GM18868 (cell line): ENCODE measurements at regions not wholly inside any gene's neighbourhood (a gene's known extent, or its start where the extent isn't known, plus 50 kb on each side); places are given as distances from the start of the nearest gene placed in this dataset.
"Not testable (repeated sequence)": the region's sequence is repeated elsewhere in the genome, so short reads cannot be mapped to it uniquely, and the experiment has no call there.

Source experiments
- ATAC-seq: cut with Tn5 transposase; IDR thresholded peaks from one replicate; pipeline ENCODE4 v1.9.1; 2021; ENCODE audit warnings: mild to moderate bottlenecking, moderate library complexity; ENCODE audit not compliant: unreplicated experiment

DNA sequence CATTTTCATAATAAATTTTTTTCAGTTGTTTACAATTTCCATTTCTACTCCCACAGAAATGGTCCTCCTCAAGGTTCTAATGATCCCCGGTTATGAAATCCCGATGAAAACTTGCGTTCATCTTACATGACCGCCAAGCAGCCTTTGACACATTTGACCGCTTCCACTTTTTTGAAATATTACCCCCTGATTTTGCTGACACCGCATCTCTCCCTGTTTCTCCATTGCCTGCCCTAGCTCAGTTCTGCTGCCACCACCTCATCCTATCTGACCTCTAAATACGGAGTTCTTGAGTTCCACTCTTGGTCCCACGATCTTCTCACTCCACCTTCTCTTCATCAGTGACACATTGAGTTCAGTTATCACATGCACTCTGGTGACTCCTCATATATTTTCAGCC is 74.1 kb downstream of the SLC35B3 start:
- ATAC-seq = no peak

GRCh38 chr6:8352966-8353340 is 82.4 kb downstream of the SLC35B3 start:
- no peak for ATAC-seq

DNA sequence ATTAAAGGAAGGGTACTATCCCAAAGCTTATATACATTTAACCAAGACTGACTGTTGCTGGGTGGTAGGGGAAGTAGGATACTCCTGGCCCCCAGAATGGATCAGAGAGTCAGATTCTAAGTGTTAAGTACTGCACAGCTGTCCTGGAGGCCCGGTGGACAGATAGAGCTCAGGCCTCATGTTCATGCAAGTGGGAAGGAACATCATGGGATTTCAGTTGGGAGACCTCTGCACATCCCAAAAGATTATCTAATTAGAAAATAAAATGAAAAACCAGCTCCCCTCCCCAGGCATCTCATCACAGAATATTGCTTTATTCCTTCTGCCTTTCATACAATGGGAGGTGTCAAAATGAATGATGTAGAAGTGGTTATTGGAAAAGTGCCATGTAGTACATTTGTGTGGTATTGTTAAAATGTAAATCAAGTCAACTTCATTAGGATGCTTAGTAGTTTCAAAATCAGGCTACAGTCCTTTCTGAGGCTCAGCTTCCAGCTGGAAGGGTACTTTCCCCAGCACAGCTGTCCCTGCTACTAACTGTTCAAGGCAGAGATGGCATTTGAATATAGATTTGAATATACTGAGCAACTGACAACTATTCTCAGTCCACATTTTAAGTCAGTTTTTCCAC is 82.9 kb downstream of the SLC35B3 start:
- no peak for ATAC-seq

DNA sequence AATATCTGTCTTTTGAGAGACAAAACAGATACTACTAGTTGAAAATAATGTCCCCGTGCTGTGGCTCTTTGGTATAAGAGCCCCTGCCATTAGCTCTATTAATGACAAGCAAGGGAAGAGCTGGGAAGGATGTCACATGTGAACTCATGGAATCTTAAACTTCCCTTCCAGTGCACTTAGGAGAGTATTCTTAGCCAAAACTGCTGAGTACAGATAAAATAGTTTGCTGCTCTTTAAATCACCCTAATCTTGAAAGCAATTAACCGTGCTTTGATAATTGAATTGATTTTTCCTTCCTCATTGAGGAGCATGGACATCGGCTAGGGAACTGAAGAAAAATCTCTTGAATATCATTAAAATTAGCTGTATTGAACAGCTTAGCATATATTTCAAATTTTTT is 91.7 kb downstream of the SLC35B3 start:
- no peak for ATAC-seq

DNA sequence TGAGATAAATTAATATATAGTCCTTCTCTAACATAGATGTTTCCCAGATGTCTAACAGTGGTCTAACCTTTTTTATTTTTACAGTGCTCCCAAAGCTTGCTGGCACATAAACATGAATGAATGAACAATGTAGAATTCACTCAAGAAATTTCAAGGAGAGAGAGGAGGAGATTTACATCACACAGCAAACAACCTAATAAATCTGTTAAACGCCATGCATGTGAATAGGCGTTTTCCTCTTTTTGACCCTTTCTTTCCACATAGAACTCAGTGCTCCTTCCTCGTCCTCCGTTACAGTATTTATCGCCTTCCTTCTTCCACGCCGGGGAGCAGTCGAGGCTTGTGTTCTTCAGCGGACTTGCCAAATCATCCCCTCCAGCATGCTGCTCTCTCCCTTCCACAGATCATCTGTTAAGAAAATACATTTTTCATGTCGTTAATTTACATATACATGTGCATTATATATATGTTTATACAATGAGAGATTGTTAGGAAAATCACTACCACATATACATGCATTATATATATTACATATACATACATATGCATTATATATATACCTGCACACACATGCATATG is 93.0 kb downstream of the SLC35B3 start:
- ATAC-seq = no peak

- no peak for ATAC-seq
These were observed 98.2 kb downstream of the SLC35B3 start for GRCh38 chr6:8337147-8337546.

DNA sequence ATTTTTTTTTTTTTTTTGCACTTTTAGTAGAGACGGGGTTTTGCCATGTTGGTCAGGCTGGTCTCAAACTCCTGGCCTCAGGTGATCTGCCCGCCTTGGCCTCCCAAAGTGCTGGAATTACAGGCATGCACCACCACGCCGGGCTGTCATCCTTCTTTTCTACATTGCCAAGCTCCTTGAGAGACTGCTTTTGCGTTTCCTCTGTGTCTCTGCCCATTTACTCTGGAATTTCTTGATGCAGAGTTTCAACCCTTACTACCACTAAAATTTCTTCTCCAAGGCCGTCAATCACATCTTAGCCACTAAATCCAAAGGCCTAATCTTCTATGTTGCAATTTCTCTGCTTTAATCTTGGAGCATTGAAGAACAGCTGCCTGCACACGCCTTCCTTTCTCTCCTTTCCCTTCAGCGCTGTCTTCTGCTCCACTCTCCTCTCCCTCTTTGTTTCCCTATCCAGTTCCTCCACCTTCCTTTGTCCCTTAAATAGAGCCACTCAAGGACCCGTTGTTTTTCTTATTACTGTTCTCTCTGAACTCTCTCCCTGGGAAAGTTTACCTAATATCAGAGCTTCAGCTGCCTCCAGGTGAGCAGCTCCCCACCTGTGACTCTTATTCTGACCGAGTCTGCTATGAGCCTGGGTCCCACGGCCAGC is 98.8 kb downstream of the SLC35B3 start:
- ATAC-seq = no peak

DNA sequence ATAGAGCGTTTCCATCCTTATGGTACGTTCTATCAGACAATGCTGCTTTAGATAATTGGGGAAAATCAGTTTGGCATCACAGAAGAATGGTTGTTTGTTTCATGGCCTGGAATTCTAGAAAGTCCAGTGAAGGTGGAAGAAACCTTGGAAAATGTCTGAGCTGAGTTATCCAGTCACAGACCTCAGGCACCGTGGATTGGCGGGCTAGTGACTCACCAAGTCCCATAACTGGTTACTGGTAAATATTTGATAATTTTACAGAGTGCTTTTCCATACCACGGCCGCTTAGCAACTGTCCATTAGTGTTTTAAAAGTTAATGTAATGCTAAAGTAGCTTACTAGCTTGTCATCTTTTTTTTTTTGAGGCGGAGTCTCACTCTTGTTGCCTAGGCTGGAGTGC is 99.4 kb downstream of the SLC35B3 start:
- ATAC-seq = no peak

DNA sequence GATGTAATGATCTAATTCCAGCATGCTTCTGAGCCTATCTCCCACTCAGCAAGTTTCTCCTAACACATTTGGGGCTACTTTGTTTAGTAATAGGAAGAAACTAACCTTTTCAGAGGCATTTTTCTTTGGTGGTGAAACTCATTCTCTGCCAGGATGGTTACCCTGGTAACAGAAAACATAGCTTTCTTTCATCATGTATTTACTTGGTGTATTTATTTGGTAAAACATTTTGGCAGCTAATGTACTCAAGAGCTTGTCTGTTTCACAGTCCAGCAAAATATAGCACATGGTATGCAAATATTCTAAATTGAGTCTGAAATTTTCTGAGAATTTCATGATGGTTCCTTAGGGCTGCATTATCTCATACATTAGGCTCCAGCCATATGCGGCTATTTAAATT is 100.0 kb downstream of the SLC35B3 start:
- no peak for ATAC-seq

- ATAC-seq = no peak
These were observed 101.2 kb downstream of the SLC35B3 start for GRCh38 chr6:8334113-8334512.

- ATAC-seq = no peak
These were observed 105.8 kb downstream of the SLC35B3 start for GRCh38 chr6:8329562-8329961.

- no peak for ATAC-seq
These were observed 109.6 kb downstream of the SLC35B3 start for GRCh38 chr6:8325743-8326142.

DNA sequence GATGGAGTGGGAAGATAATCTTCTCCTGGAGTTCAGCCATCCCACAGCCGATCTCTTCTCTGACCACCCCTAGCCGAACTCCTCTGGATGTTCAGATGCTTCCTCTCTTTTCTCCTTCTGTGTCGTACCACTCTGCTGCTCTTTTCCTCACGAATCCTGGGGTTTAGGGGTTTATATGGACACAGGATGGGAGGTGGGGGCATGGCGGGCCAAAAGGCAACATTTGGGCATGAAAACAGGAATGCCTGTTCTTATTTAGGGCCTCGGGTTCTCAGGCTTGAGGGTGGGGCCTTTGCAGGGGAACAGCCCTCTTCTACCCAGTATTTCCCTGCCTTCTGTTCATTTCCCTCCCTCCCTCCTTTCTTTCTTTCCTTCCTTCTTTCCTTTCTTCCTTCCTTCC is 112.7 kb downstream of the SLC35B3 start:
- no peak for ATAC-seq

DNA sequence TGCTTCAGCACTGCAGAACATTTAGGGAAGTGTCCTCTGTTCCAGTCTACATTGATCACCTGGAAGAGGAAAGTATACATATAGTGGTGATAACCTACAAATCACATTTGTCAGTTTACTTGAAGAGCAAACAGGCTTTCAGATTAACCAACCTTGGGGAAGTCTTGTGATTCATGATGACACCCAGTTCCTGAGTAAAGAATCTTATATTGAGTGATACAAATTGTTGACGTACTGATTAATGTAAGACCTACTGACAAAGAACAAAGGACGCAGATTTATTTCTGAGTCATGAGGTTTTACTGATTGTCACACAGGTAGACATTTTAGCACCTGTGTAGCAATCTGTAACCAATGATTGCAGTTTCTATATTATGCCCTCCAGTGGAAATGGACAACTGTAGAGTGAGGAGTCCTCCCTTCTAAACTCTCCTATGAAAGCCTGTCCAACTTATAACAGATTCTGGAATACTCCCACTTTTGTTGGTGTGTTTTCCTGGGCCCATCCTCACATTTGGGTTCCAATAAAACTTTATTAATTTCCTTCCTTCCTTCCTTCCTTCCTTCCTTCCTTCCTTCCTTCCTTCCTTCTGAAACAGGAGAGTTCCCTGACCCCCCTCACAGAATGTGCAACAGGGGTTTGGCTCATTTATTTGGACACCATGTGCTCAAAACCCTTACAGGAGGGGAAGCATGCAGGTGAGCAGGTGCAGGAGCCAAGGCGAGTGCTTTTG is 113.5 kb downstream of the SLC35B3 start:
- ATAC-seq = no peak

DNA sequence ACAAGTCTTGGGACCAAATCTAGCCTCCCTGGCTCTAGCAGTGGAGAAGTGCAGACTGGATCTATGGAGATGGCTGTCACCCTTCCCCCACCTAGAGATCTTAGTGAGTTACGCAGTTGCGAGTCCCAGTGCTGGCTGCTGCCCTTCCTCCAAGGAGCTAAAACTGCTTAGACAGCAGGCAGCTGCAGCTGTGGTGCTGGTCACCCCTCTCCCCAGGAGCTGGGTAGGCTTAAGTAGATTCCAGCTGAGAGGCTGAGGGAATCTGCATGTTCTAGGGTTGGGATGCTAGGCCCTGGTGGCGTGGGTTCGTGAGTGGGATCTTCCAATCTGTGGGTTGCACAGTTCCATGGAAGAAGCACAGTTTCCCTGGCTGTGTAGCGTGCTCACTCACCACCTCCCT is 120.2 kb downstream of the SLC35B3 start:
- no peak for ATAC-seq

DNA sequence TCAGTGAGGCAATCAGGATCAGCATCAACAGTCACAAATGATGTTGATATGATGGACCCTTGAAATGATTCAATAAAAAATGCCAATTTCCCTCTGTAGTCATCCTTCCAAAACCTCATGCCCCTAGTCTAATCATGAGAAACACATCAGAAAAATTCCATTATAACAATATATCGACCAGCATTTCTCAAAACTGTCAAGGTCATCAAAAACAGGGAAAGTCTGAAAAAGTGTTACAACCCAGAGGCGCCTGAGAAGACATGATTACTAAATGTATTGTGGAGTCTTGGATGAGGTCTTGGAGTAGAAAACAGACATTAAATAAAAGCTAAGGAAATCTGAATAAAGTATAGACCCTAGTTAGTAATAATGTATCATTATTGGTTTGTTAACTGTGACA is 133.8 kb downstream of the SLC35B3 start:
- ATAC-seq = no peak

DNA sequence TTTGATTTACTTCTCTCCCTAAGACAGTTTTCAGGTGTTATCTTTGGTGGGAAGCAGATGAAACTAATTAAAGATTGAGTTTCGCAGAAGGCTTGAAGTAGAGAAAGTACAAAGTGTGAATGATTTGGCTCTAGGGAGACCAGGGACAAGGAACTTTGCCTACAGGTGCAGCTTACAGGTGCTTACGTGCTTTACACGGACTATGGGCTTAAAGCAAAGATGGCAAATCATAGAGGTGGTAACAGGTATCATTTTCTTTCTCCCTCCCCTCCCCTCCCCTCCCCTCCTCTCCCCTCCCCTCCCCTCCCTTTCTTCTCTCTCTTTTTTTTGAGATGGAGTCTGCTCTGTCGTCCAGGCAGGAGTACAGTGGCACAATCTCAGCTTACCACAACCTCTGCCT is 136.3 kb downstream of the SLC35B3 start:
- ATAC-seq = no peak

GRCh38 chr6:8282946-8283345 is 152.4 kb downstream of the SLC35B3 start:
- not testable (repeated sequence) for ATAC-seq

- no peak for ATAC-seq
These were observed 153.0 kb downstream of the SLC35B3 start for GRCh38 chr6:8282380-8282779.

GRCh38 chr6:8279041-8279805 is 156.1 kb downstream of the SLC35B3 start:
- ATAC-seq = no peak

GRCh38 chr6:8278562-8278961 is 156.8 kb downstream of the SLC35B3 start:
- ATAC-seq = no peak
